Neuronal stem cell (in vitro differentiated cells): ENCODE measurements at regions not wholly inside any gene's neighbourhood (a gene's known extent, or its start where the extent isn't known, plus 50 kb on each side); places are given as distances from the start of the nearest gene placed in this dataset.

Experiments used
- DNase-seq: peaks from one replicate; pipeline ENCODE4 v3.0.0-alpha.2; 2013; ENCODE audit warnings: low spot score
- H2AFZ ChIP-seq: one replicate; pipeline ENCODE4 v1.6.1; 2013; ENCODE audit warnings: mild to moderate bottlenecking, low read length, inconsistent platforms
- H2AK5ac ChIP-seq: 2 replicates; pipeline ENCODE4 v1.6.1; 2013; ENCODE audit warnings: low read depth, mild to moderate bottlenecking, inconsistent platforms, low read length, moderate library complexity, mixed read lengths
- H2BK120ac ChIP-seq: 2 replicates; pipeline ENCODE4 v1.6.1; 2013; ENCODE audit warnings: low read depth, mild to moderate bottlenecking, inconsistent platforms, low read length, moderate library complexity, mixed read lengths
- H2BK12ac ChIP-seq: one replicate; pipeline ENCODE4 v1.6.1; 2013; ENCODE audit warnings: low read length, inconsistent platforms
- H2BK15ac ChIP-seq: 2 replicates; pipeline ENCODE4 v1.6.1; 2013; ENCODE audit warnings: mild to moderate bottlenecking, low read length, inconsistent platforms, mixed read lengths
- H2BK5ac ChIP-seq: one replicate; pipeline ENCODE4 v1.6.1; 2013; ENCODE audit warnings: inconsistent platforms, mild to moderate bottlenecking, low read length, moderate library complexity
- H3K14ac ChIP-seq: one replicate; pipeline ENCODE4 v1.6.1; 2013; ENCODE audit warnings: low read length, inconsistent platforms
- H3K18ac ChIP-seq: 2 replicates; pipeline ENCODE4 v1.6.1; 2013; ENCODE audit warnings: low read length, inconsistent platforms
- H3K23ac ChIP-seq: 2 replicates; pipeline ENCODE4 v1.6.1; 2013; ENCODE audit warnings: low read depth, mild to moderate bottlenecking, mixed read lengths, low read length, inconsistent platforms; ENCODE audit not compliant: poor library complexity
- H3K27ac ChIP-seq: replicated peaks from 3 replicates; pipeline ENCODE4 v1.5.1; 2013; ENCODE audit warnings: low read length, inconsistent platforms
- H3K27me3 ChIP-seq, 3 experiments: 2 replicates each; pipeline ENCODE4 v1.6.1; 2013; ENCODE audit warnings: low read length in 3 of 3, mild to moderate bottlenecking in 2 of 3, inconsistent platforms in 1 of 3, low read depth in 1 of 3, mixed read lengths in 1 of 3, moderate library complexity in 1 of 3; ENCODE audit not compliant: control insufficient read depth in 3 of 3, insufficient read depth in 3 of 3
- H3K36me3 ChIP-seq, 2 donors: replicated peaks in 1 of 2; 2 replicates each; pipeline ENCODE4 v1.6.1; 2013; ENCODE audit warnings: low read length in 2 of 2; ENCODE audit not compliant: control insufficient read depth in 2 of 2, insufficient read depth in 2 of 2
- H3K4ac ChIP-seq: 2 replicates; pipeline ENCODE4 v1.6.1; 2013; ENCODE audit warnings: inconsistent platforms, mild to moderate bottlenecking, low read length, moderate library complexity
- H3K4me1 ChIP-seq, 2 donors: 1 replicate in 1 of 2; 2 replicates in 1 of 2; pipeline ENCODE4 v1.6.1; 2013; ENCODE audit warnings: low read length in 2 of 2, low read depth in 1 of 2; ENCODE audit not compliant: control insufficient read depth in 2 of 2, insufficient read depth in 1 of 2
- H3K4me2 ChIP-seq: one replicate; pipeline ENCODE4 v1.6.1; 2013; ENCODE audit warnings: mild to moderate bottlenecking, low read length, inconsistent platforms; ENCODE audit not compliant: insufficient read depth, poor library complexity, severe bottlenecking
- H3K4me3 ChIP-seq, 2 donors: 2 replicates each; pipeline ENCODE4 v1.5.1; 2013; ENCODE audit warnings: low read length in 2 of 2, mild to moderate bottlenecking in 2 of 2, inconsistent platforms in 1 of 2, moderate library complexity in 1 of 2
- H3K79me1 ChIP-seq: one replicate; pipeline ENCODE4 v1.6.1; 2013; ENCODE audit warnings: low read depth, mild to moderate bottlenecking, inconsistent platforms, low read length, moderate library complexity
- H3K9ac ChIP-seq: one replicate; pipeline ENCODE4 v1.6.1; 2013; ENCODE audit warnings: mild to moderate bottlenecking, low read depth, low read length, inconsistent platforms; ENCODE audit not compliant: poor library complexity
- H3K9me3 ChIP-seq, 2 donors: replicated peaks in 1 of 2; 2 replicates each; pipeline versions ENCODE3 to v1.6.1; 2013; ENCODE audit warnings: low read length in 2 of 2, mild to moderate bottlenecking in 2 of 2, inconsistent platforms in 1 of 2, low read depth in 1 of 2, mixed read lengths in 1 of 2, moderate library complexity in 1 of 2; ENCODE audit not compliant: control insufficient read depth in 2 of 2, insufficient read depth in 1 of 2
- H4K8ac ChIP-seq: one replicate; pipeline ENCODE4 v1.6.1; 2013; ENCODE audit warnings: low read depth, mild to moderate bottlenecking, inconsistent platforms, low read length, moderate library complexity
- H4K91ac ChIP-seq: one replicate; pipeline ENCODE4 v1.6.1; 2013; ENCODE audit warnings: low read length, low read depth, mild to moderate bottlenecking, inconsistent platforms; ENCODE audit not compliant: poor library complexity
- WGBS, 2 donors: extraction: QIAGEN DNeasy Blood & Tissue Kit; methylation state at CpG; one replicate each; pipeline ENCODE4 v1.1.7; 2013; ENCODE audit warnings: missing lambda C conversion rate in 2 of 2, mixed read lengths in 1 of 2; ENCODE audit not compliant: insufficient read length in 2 of 2, insufficient replicate concordance in 1 of 2; ENCODE audit errors: extremely low coverage in 2 of 2; 5-methylcytosine and 5-hydroxymethylcytosine counted together

DNA sequence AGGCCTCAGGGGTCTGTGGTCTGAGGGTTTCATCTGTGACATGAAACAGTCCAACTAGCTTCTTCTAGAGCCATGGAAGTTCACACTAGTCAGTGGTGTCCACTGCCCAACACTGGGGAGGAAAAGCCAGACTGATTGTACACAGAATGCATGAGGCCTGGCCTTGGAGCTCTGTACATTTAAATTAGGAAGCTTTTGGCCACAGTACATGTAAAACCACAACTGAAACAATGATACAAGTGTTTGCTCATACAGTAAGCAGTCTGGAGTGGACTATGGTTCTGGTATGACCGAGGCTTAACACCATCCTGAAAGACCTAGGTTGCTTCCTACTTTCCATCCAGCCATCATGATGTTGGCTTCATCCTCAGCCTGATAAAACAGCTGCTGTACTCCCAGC, 73.8 kb upstream of the SESN3 start:
- Histone ChIP-seq H3K4me1 (peaks cover 2 to 10% of the 10 kb centered on the region in 2 donors), H3K23ac (no peak overlapping the region), H2BK120ac (no peak overlapping the region), H3K79me1 (no peaks in the 10 kb centered on the region), H2AFZ (no peak overlapping the region), H3K36me3 (no peaks in the 10 kb centered on the region), H2BK12ac (no peak overlapping the region), H3K27me3 (no peaks in the 10 kb centered on the region), H3K27ac (no peak overlapping the region), H3K18ac (no peak overlapping the region), H3K9ac (no peak overlapping the region), H3K4ac (no peak overlapping the region), H2BK15ac (no peak overlapping the region), H4K91ac (no peak overlapping the region), H3K4me2 (no peak overlapping the region), H3K9me3 (no peaks in the 10 kb centered on the region), H2AK5ac (no peak overlapping the region), H4K8ac (no peak overlapping the region), H3K14ac (no peak overlapping the region), H3K4me3 (no peak overlapping the region), H2BK5ac (no peak overlapping the region)
- DNase-seq = no peak
- no CpG with 5 or more reads among the region's 1 CpG for WGBS, 2 donors

DNA sequence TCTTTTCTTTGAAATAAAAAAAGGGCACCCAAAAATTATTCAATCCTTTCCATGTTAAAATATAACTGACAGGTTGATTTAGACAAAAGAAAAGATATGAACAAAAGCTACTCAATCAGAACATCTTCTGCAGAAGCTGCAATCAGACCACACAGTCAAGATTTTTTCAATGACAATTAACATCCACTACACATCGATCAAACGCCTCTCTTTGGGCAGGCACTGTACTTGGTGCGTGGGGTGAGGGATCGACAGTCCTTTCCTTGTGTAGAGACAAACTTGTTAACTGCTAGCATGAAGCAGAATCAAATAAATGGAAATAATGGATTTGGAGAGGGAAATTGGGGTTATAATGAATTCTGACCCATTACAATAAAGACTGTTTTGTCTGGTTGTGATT, 71.2 kb upstream of the SESN3 start:
- H2BK5ac ChIP-seq = no peak overlapping the region
- H3K4me2 ChIP-seq = no peak overlapping the region
- no peak for DNase-seq
- H3K36me3 ChIP-seq = no peaks in the 10 kb centered on the region
- H2AFZ ChIP-seq = no peak overlapping the region
- no peak overlapping the region for H3K14ac ChIP-seq
- no CpG with 5 or more reads among the region's 4 CpGs for WGBS, 2 donors
- no peak overlapping the region for H3K27ac ChIP-seq
- H2BK15ac ChIP-seq = no peak overlapping the region
- no peak overlapping the region for H3K4ac ChIP-seq
- no peak overlapping the region for H3K4me3 ChIP-seq
- H2BK12ac ChIP-seq = no peak overlapping the region
- no peaks in the 10 kb centered on the region for H3K79me1 ChIP-seq
- no peak overlapping the region for H3K23ac ChIP-seq
- H4K91ac ChIP-seq = no peak overlapping the region
- H2AK5ac ChIP-seq = no peak overlapping the region
- H3K18ac ChIP-seq = no peak overlapping the region
- H3K9me3 ChIP-seq = no peaks in the 10 kb centered on the region
- H4K8ac ChIP-seq = no peak overlapping the region
- no peak overlapping the region for H2BK120ac ChIP-seq
- peaks cover 12 to 20% of the 10 kb centered on the region in 2 donors for H3K4me1 ChIP-seq
- H3K27me3 ChIP-seq = no peaks in the 10 kb centered on the region
- H3K9ac ChIP-seq = no peak overlapping the region

- Histone ChIP-seq H3K36me3 (no peaks in the 10 kb centered on the region), H2BK5ac (no peak overlapping the region), H4K8ac (no peak overlapping the region), H3K4me1 (peaks cover 12 to 20% of the 10 kb centered on the region in 2 donors), H2BK12ac (no peak overlapping the region), H3K23ac (no peak overlapping the region), H3K9ac (no peak overlapping the region), H3K4me3 (no peak overlapping the region), H2AFZ (no peak overlapping the region), H3K14ac (no peak overlapping the region), H2BK15ac (no peak overlapping the region), H3K4ac (no peak overlapping the region), H3K27me3 (no peaks in the 10 kb centered on the region), H3K27ac (no peak overlapping the region), H2AK5ac (no peak overlapping the region), H3K18ac (no peak overlapping the region), H3K9me3 (no peaks in the 10 kb centered on the region), H4K91ac (no peak overlapping the region), H3K79me1 (no peaks in the 10 kb centered on the region), H3K4me2 (no peak overlapping the region), H2BK120ac (no peak overlapping the region)
- DNase-seq = no peak
- WGBS, 2 donors = no CpG with 5 or more reads among the region's 4 CpGs
Observed at GRCh38 chr11:95301474-95301873, 70.5 kb upstream of the SESN3 start.

GRCh38 chr11:95299078-95299679, 68.2 kb upstream of the SESN3 start:
- Histone ChIP-seq H3K27ac (no peak overlapping the region), H3K14ac (no peak overlapping the region), H3K23ac (no peak overlapping the region), H2AK5ac (no peak overlapping the region), H2BK12ac (no peak overlapping the region), H2BK5ac (no peak overlapping the region), H3K27me3 (no peaks in the 10 kb centered on the region), H2BK15ac (no peak overlapping the region), H3K4ac (no peak overlapping the region), H4K8ac (no peak overlapping the region), H3K9ac (no peak overlapping the region), H3K18ac (peak overlapping the region; percentile 11), H3K4me1 (peaks cover 12 to 13% of the 10 kb centered on the region in 2 donors), H3K4me3 (no peak overlapping the region), H3K79me1 (no peaks in the 10 kb centered on the region), H3K4me2 (no peak overlapping the region), H3K36me3 (no peaks in the 10 kb centered on the region), H2BK120ac (no peak overlapping the region), H4K91ac (no peak overlapping the region), H2AFZ (peak overlapping the region; percentile 73), H3K9me3 (no peaks in the 10 kb centered on the region)
- DNase-seq = no peak
- no CpG with 5 or more reads among the region's 9 CpGs for WGBS, 2 donors
